GM19324 (cell line): ENCODE measurements at regions not wholly inside any gene's neighbourhood (a gene's known extent, or its start where the extent isn't known, plus 50 kb on each side); places are given as distances from the start of the nearest gene placed in this dataset.
"Not testable (repeated sequence)": the region's sequence is repeated elsewhere in the genome, so short reads cannot be mapped to it uniquely, and the experiment has no call there.

Source experiments
- ATAC-seq: cut with Tn5 transposase; IDR thresholded peaks from one replicate; pipeline ENCODE4 v1.9.1; 2021; ENCODE audit warnings: mild to moderate bottlenecking, moderate library complexity; ENCODE audit not compliant: unreplicated experiment, low FRiP score

DNA sequence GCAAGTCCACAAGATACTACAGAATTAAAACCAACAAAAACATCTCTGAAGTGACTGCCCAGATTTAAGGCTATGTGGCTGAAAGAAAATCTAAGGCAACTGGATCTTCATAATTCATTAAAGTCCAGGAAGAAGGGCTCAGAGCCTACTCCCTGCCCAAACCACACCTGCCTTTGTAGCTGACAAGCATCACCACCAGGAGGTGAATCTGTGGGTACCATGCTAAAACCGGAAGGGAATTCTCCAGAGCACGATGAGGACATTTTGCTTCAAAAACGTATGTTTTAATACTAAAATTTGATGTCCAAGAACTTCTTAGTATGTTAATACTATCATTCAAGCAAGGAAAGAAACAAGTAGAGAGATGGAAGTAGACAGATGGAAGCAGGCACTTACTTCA is 495.9 kb upstream of the NECTIN3 start:
- ATAC-seq, result no peak

GRCh38 chr3:110576960-110577359 is 494.7 kb upstream of the NECTIN3 start:
- no peak for ATAC-seq

GRCh38 chr3:110577854-110578253 is 493.8 kb upstream of the NECTIN3 start:
- no peak for ATAC-seq

GRCh38 chr3:110579840-110580550 is 491.6 kb upstream of the NECTIN3 start:
- no peak for ATAC-seq

GRCh38 chr3:110583373-110583935 is 488.2 kb upstream of the NECTIN3 start:
- no peak for ATAC-seq

DNA sequence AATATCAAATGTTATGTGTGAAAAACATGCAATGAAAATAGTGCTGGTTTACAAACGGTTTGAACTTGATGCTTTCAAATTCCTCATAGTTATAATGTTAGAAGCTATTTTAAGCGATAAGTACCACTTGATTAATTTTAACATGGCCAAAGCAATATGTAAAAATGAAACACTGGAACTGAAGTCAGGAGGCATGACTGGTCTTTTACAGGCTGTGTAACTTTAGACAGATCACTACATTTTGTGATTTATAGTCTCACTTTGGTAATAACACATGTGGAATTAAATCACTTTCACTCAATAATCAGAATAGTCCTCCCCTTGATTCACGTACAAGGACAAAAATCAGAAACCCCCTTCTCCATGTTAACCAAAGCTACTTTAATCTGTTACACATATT is 482.7 kb upstream of the NECTIN3 start:
- no peak for ATAC-seq

DNA sequence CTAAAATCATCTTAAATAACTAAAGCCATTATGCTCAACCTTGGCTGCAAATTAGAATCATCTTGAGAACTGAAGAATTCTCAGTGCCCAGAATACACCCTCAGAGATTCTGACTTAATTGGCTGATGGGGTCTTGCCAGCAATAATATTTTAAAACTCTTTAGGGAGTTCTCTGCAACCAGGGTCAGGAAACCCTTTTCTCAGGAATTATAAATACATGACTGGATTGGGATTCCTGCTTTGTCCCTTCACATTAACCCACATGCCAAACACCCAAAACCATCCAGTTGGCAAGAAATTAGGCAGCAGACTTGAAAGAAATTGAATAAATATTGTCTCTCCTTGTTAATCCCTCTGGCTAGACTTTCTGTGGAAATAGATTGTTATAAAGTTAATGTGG is 482.3 kb upstream of the NECTIN3 start:
- ATAC-seq, result no peak

DNA sequence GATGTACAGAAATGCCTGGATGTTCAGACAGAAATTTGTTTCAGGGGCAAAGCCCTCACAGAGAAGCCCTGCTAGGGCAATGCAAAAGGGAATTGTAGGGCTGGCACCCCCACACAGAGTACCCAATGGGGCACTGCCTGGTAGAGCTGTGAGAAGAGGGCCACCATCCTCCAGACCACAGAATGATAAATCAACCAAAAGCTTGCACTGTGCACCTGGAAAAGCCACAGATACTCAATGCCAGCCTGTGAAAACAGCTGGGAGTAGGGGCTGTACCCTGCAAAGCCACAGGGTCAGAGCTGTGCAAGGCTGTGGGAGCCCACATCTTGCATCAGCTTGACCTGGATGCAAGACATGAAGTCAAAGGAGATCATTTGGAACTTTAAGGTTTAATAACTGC is 477.9 kb upstream of the NECTIN3 start:
- ATAC-seq, result no peak

DNA sequence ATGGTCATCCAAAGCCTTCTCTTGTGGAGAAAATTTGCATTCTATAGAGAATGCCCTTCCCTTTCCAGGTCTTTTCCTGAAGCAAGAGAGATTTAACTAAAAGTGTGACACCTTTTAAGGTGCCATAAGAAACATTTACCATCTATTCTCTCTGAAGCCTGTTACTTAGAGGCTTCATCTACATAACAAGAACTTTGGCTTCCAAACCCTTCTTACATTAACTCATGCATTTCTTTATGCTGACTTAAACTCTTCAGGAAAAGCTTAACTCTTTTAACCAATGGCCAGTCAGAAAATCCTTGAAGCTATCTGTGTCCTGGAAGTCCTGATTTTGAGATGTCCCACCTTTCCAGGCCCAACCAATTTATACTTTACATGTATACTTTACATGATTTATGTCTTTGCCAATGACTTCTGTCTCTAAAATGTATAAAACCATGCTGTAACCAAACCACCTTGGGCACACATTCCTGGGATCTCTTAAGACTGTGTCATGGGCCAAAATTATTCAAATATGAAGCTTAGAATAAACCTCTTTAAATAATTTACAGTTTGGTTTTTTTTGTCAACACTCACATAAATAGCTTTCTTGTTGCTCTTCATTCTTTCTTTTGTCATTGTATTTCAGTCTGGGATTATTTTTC is 472.6 kb upstream of the NECTIN3 start:
- ATAC-seq, result no peak

DNA sequence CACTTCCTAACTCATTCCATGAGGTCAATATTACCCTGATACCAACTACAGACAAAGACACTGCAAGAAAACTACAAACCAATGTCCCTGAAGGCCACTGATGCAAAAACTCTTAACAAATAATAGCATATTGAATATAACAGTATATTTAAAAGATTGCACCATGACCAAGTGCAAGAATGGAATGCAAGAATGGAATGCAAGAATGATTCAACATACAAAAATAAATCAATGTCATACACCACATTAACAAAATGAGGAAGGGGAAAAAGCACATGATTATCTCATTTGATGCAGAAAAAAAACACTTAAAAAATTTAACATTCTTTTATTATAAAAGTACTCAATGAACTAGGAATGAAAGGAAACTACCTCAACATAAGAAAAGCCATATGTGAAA is 463.1 kb upstream of the NECTIN3 start:
- no peak for ATAC-seq

DNA sequence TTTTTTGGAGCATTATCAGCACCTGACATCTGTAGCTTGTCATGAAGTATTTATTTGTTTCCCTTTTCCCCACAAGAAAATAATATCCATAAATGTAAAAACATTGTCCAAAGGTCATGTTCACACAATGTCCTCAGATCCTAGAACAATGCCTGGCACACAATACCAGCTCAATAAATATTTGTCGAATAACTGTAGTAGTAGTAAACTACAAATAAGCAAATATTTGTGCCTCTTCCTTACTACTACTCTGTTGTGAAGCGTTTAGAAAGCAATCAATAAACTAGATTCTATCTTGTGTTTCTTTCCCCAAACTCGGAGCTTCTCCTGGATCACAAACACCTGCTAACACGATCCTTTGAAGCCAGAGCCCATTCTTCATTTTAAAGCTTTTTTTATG is 459.6 kb upstream of the NECTIN3 start:
- ATAC-seq, result no peak

GRCh38 chr3:110614186-110614585 is 457.4 kb upstream of the NECTIN3 start:
- no peak for ATAC-seq

DNA sequence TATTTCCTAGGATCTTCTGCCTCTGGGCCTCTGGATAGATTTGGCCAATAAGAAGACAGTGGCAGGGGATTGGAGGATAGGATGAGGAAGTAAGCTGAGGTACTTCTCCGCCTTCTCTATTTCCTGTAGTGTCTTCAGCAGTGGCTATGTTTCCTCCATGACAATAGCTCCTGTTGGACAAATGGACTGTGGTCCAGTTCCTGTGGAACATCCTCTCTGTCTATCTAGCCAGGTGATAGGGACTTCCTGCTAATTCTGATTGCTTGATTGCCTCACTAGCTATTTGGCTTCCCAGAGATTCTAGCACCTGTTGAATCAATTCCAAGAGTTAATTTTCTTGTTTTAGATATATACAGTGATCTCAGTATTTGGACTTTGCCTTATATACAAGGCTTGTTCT is 456.2 kb upstream of the NECTIN3 start:
- no peak for ATAC-seq

DNA sequence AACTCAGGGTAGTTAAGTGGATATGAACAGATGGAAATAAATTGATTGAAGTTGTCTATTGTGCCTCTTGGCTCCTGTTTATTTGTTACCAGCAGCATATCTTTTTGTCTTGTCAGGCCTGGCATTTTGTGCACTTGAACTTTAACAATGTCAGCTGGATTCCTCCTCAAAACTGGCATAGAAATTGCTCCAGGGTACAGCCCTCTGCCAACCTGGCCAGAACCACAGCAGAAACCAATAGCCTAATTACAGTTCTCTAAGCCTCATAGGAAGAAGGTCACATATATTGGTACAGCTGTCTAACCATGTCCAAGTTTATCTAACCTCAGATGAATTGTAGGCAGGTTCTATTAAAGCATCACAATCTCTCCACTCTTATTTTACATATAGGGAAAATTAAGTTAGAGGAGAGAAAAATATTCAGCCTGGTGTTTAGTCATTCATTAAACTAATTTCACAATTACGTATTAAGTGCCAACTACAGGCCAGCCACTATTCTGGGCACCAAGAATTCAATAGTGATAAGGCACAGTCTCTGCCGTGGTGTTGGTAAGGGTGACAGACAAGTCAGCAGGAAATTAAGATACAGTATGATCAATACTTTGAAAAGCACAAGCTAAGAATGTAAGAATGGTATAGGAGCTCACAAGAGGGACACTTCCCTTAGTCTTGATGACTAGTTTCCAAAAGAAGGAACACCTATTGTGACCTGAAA is 452.9 kb upstream of the NECTIN3 start:
- no peak for ATAC-seq

DNA sequence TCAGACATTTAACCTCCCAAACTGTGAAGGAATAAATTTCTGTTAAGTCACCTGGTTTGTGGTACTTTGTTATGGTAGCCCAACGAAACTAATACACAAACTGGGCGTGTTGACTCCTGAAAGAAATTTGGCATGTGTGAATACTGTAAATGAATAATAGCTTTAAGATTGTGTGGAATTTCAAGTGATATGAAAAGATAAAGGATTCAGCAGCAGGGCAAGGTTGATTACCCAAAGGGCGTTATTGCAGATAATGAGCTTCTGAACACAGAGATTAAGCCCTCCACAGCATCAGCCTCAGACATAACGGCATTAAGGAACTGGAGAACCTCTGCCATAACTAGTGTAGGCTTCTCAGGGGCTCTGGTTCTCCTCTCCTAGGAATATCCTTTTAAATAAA is 451.5 kb upstream of the NECTIN3 start:
- ATAC-seq, result no peak

- no peak for ATAC-seq
Observed at GRCh38 chr3:110623571-110623970, 448.0 kb upstream of the NECTIN3 start.

DNA sequence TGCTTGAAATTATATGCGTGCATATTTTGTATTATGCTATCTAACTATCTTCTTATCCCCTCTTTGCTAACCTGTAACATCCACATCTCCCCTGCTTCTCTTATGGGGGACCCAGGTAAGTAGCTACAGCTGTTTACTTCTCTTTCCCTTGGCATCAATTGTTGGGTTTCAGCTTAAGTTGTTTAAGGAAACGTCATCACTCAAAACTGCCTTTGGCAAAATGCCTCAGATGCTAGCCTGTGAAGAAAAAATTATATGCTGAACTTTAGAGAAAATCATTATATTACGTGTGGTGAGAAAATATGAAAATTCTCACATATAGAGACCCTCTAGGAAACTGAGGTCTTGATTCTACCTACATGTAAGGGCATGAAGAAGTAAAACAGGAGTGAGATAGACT is 447.0 kb upstream of the NECTIN3 start:
- no peak for ATAC-seq

GRCh38 chr3:110625201-110625747 is 446.3 kb upstream of the NECTIN3 start:
- no peak for ATAC-seq

DNA sequence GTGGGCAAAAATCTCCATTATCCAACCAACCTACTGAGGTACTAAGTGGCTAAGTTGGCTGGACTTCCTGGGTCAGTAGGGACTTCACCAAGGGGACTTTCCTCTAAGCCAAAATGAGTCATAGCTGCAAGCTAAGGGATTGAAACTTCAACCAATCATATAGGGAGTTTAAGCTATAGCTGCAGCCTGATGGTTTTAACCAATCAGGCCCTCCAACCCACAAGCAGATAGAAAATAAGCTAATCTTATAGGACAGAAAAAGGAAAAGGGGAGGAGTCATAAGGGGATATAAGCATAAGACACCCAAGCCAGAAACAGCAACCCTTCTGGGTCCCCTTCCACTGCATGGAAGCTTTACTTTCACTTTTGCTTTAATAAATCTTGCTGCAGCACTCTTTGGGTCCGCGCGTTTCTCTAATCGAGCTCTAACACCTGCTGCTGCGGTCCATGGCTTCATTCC is 444.9 kb upstream of the NECTIN3 start:
- not testable (repeated sequence) for ATAC-seq

- no peak for ATAC-seq
Observed at GRCh38 chr3:110628650-110629301, 442.8 kb upstream of the NECTIN3 start.

DNA sequence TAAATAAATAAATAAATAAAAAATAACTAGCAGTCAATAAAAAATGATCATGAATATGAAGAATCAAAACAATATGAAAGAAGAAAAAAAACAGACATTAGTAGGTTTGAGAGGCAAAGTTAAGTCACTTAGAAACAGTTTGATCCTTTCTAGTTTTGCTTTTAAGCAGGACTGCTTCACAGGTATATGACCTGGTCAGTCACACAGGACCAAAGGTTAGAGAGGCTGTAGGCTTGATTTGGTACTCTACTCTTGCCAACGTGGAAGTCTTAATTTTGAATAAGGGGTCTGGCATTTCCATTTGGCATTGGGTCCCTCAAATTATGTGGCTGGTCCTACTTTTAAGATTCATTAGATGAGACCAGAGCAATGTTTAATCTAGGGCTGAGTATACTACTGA is 441.7 kb upstream of the NECTIN3 start:
- no peak for ATAC-seq
